ENCODE measurements at regions not wholly inside any gene's neighbourhood (a gene's known extent, or its start where the extent isn't known, plus 50 kb on each side); places are given as distances from the start of the nearest gene placed in this dataset.
A peak's percentile ranks its signal among the peaks of the same experiment; 100 is the strongest.

DNA sequence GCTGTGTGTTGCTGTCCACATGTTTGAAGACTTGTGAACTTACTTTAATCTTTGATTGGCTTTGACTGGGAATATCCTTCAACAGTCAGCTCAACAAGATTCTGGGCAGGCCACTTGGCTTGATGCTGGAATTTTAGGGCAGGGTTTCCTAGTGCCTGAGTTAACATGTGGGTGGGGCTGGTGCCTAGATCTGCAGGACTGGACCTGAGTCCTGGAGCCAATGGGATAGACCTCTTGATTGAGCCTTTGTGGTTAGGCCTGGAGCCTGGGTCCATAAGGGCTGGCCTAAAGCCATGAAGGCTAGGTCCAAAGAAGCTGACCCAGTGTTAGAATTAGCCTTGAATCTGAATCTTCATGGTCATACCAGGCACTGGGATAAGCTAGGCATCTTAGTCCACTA is 757.1 kb upstream of the ADGRL3 start:
- ATAC-seq (no peak), DNase-seq (no peak)
- POLR2A ChIA-PET (ENCODE audit: unreplicated experiment), result no interaction called here
- H3K36me3 ChIP-seq (ENCODE audit: low read depth, low read length), result no peaks in the 10 kb centered on the region
- no peaks in the 10 kb centered on the region for H3K79me2 ChIP-seq (ENCODE audit: low read length)
- no peaks in the 10 kb centered on the region for H3F3A ChIP-seq (ENCODE audit: low read length, unreplicated experiment)
- no peak overlapping the region for H3K9ac ChIP-seq (ENCODE audit: low read length)
- H3K27ac ChIP-seq (ENCODE audit: low read length), result no peak overlapping the region
- H3K9me2 ChIP-seq (replicated peaks; ENCODE audit: low read length), result no peaks in the 10 kb centered on the region
- BruUV-seq (replicated peaks), result no TSS peak
- no peak overlapping the region for H3K4me2 ChIP-seq (ENCODE audit: low read length)
- no peaks in the 10 kb centered on the region for H3K4me1 ChIP-seq (ENCODE audit: insufficient read depth, low read length)
- TF ChIP-seq EZH2phosphoT487 (IDR thresholded peaks at IDR 0.05; ENCODE audit: borderline replicate concordance, low read length), result no peak
- TF ChIP-seq, protein P1, sequence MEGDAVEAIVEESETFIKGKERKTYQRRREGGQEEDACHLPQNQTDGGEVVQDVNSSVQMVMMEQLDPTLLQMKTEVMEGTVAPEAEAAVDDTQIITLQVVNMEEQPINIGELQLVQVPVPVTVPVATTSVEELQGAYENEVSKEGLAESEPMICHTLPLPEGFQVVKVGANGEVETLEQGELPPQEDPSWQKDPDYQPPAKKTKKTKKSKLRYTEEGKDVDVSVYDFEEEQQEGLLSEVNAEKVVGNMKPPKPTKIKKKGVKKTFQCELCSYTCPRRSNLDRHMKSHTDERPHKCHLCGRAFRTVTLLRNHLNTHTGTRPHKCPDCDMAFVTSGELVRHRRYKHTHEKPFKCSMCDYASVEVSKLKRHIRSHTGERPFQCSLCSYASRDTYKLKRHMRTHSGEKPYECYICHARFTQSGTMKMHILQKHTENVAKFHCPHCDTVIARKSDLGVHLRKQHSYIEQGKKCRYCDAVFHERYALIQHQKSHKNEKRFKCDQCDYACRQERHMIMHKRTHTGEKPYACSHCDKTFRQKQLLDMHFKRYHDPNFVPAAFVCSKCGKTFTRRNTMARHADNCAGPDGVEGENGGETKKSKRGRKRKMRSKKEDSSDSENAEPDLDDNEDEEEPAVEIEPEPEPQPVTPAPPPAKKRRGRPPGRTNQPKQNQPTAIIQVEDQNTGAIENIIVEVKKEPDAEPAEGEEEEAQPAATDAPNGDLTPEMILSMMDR (conservative IDR thresholded peaks at IDR 0.05; ENCODE audit: low read depth, low read length), result no peak
- no peak for TF ChIP-seq EZH2 (IDR thresholded peaks at IDR 0.05; ENCODE audit: low read length, unreplicated experiment)
- no peaks in the 10 kb centered on the region for H3K27me3 ChIP-seq (ENCODE audit: low read length)
- no peak overlapping the region for H2AFZ ChIP-seq (ENCODE audit: low read length)
- no peaks in the 10 kb centered on the region for H4K20me1 ChIP-seq (ENCODE audit: low read length)
- no peak overlapping the region for H3K4me3 ChIP-seq (ENCODE audit: low read length)
- CTCF ChIA-PET, result no interaction called here
- H3K9me3 ChIP-seq (ENCODE audit: low read length), result no peaks in the 10 kb centered on the region
- intact Hi-C loops (cut with micrococcal nuclease), result no loop called here

DNA sequence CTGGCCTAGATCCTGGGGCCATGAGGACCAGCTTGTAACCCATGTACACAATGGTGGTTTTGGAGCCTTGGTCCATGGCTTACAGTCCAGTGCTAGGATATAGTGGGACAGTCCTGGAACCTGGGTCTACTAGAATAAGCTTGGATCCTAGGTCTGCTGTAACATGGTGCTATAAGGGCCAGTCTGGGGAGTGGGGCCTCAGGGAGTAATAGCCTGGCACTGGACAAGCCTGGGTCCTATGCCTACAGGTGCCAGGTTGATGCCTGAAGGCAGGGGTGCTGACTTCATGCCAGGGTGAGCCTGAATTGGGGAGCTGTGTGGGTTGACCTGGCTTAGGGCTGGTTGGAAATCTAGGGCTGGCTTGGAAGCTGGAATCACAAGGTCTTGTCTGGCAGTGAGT is 756.3 kb upstream of the ADGRL3 start:
- no peaks in the 10 kb centered on the region for H3K9me3 ChIP-seq (ENCODE audit: low read length)
- no peaks in the 10 kb centered on the region for H3K9me2 ChIP-seq (replicated peaks; ENCODE audit: low read length)
- no peaks in the 10 kb centered on the region for H3K4me1 ChIP-seq (ENCODE audit: insufficient read depth, low read length)
- H3K36me3 ChIP-seq (ENCODE audit: low read depth, low read length), result no peaks in the 10 kb centered on the region
- ChIA-PET CTCF (no interaction called here), POLR2A (ENCODE audit: unreplicated experiment) (no interaction called here)
- H4K20me1 ChIP-seq (ENCODE audit: low read length), result no peaks in the 10 kb centered on the region
- no peak overlapping the region for H3K27ac ChIP-seq (ENCODE audit: low read length)
- BruUV-seq (replicated peaks), result no TSS peak
- intact Hi-C loops (cut with micrococcal nuclease), result no loop called here
- H3K4me2 ChIP-seq (ENCODE audit: low read length), result no peak overlapping the region
- DNase-seq, result no peak
- H2AFZ ChIP-seq (ENCODE audit: low read length), result no peak overlapping the region
- no peak for ATAC-seq
- H3K27me3 ChIP-seq (ENCODE audit: low read length), result no peaks in the 10 kb centered on the region
- no peak for TF ChIP-seq EZH2phosphoT487 (IDR thresholded peaks at IDR 0.05; ENCODE audit: borderline replicate concordance, low read length)
- TF ChIP-seq EZH2 (IDR thresholded peaks at IDR 0.05; ENCODE audit: low read length, unreplicated experiment), result no peak
- TF ChIP-seq, protein P1 (conservative IDR thresholded peaks at IDR 0.05; ENCODE audit: low read depth, low read length), result no peak
- H3F3A ChIP-seq (ENCODE audit: low read length, unreplicated experiment), result no peaks in the 10 kb centered on the region
- H3K9ac ChIP-seq (ENCODE audit: low read length), result no peak overlapping the region
- H3K4me3 ChIP-seq (ENCODE audit: low read length), result no peak overlapping the region
- no peaks in the 10 kb centered on the region for H3K79me2 ChIP-seq (ENCODE audit: low read length)

DNA sequence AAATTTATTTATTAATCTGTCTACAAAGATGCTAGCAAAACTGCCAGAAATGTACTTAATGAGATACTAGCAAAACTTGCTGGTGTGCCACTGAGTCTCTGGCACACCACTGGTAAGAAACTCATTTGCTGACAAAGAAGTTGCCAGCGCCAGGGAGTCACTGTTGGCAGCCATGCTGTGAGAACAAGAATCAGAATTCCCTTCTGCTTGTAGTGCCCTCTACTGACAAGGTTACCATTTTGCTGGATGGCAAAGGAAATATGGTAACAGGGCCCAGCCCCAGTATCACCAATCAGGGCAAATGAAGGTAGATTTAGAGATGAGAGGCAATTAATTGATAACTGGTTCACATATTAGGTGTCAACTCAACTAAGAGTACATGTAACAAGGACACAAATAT is 750.1 kb upstream of the ADGRL3 start:
- H3K27me3 ChIP-seq (ENCODE audit: low read length), result no peaks in the 10 kb centered on the region
- no peak overlapping the region for H3K4me3 ChIP-seq (ENCODE audit: low read length)
- CTCF ChIA-PET, result no interaction called here
- TF ChIP-seq EZH2 (IDR thresholded peaks at IDR 0.05; ENCODE audit: low read length, unreplicated experiment), result no peak
- TF ChIP-seq EZH2phosphoT487 (IDR thresholded peaks at IDR 0.05; ENCODE audit: borderline replicate concordance, low read length), result no peak
- TF ChIP-seq, protein P1 (conservative IDR thresholded peaks at IDR 0.05; ENCODE audit: low read depth, low read length), result peak; percentile 42; the same call in 1 of the 2 replicates
- H3K4me2 ChIP-seq (ENCODE audit: low read length), result no peak overlapping the region
- no peak for DNase-seq
- no peaks in the 10 kb centered on the region for H3K9me3 ChIP-seq (ENCODE audit: low read length)
- H2AFZ ChIP-seq (ENCODE audit: low read length), result no peak overlapping the region
- H4K20me1 ChIP-seq (ENCODE audit: low read length), result no peaks in the 10 kb centered on the region
- H3K9ac ChIP-seq (ENCODE audit: low read length), result no peak overlapping the region
- H3K36me3 ChIP-seq (ENCODE audit: low read depth, low read length), result no peaks in the 10 kb centered on the region
- POLR2A ChIA-PET (ENCODE audit: unreplicated experiment), result no interaction called here
- H3K4me1 ChIP-seq (ENCODE audit: insufficient read depth, low read length), result no peaks in the 10 kb centered on the region
- no peaks in the 10 kb centered on the region for H3K79me2 ChIP-seq (ENCODE audit: low read length)
- no peaks in the 10 kb centered on the region for H3K9me2 ChIP-seq (replicated peaks; ENCODE audit: low read length)
- H3K27ac ChIP-seq (ENCODE audit: low read length), result no peak overlapping the region
- no TSS peak for BruUV-seq (replicated peaks)
- no peak for ATAC-seq
- intact Hi-C loops (cut with micrococcal nuclease), result loop anchor here (10.0 kb wide), 1 partner anchor 195 kb away; no protein-coding TSS in a partner anchor
- H3F3A ChIP-seq (ENCODE audit: low read length, unreplicated experiment), result no peaks in the 10 kb centered on the region

All from PC-3 (cell line).